ENCODE measurements at regions not wholly inside any gene's neighbourhood (a gene's known extent, or its start where the extent isn't known, plus 50 kb on each side); places are given as distances from the start of the nearest gene placed in this dataset.
"Not testable (repeated sequence)": the region's sequence is repeated elsewhere in the genome, so short reads cannot be mapped to it uniquely, and the experiment has no call there.

DNA sequence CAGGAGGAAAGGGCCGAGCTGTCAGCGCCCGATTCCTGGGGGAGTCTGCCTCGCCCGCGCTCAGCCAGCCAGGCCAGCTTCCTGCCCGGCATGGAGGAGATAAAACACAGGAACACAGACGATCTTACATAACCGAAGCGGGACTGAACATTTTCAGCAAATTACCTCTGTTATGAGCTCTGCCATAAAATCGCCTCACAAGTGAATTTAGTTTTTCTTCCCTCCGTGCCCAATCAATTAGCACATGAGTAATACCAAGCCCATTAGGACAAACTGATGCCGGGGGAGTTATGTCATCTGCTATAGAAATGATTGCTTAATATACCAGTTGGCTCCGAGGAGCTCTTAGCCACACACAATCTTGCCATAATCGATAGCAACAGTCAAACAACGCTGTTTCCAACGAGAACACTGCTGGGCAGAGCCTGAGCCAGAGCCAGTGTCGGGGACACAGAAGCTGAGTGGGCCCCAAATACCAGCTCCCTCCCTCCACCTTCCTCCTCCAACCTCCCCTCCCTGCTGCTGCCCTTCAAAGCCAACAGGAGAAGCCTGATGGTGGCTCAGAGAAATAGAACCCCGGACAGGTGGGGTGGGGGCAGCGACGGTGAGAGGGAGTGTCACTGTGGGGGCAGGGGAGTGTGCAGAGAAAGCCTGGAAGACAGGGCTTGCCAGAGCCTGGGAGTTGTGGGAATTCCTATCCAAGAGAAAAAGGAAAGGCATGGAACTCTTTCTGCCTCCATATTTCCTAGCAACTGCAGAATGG is 279.4 kb upstream of the TLE3 start:
- Histone ChIP-seq H3K4me3 (ENCODE audit: insufficient read depth, low read depth, low read length) (peak overlapping the region; percentile 42), H3K36me3 (replicated peaks; ENCODE audit: control insufficient read depth, insufficient read depth, low read length) (no peaks in the 10 kb centered on the region), H3K27me3 (ENCODE audit: control insufficient read depth, insufficient read depth, low read length) (peaks cover 2% of the 10 kb centered on the region; the same call in 1 of the 2 replicates)
- peak; percentile 68 for DNase-seq

DNA sequence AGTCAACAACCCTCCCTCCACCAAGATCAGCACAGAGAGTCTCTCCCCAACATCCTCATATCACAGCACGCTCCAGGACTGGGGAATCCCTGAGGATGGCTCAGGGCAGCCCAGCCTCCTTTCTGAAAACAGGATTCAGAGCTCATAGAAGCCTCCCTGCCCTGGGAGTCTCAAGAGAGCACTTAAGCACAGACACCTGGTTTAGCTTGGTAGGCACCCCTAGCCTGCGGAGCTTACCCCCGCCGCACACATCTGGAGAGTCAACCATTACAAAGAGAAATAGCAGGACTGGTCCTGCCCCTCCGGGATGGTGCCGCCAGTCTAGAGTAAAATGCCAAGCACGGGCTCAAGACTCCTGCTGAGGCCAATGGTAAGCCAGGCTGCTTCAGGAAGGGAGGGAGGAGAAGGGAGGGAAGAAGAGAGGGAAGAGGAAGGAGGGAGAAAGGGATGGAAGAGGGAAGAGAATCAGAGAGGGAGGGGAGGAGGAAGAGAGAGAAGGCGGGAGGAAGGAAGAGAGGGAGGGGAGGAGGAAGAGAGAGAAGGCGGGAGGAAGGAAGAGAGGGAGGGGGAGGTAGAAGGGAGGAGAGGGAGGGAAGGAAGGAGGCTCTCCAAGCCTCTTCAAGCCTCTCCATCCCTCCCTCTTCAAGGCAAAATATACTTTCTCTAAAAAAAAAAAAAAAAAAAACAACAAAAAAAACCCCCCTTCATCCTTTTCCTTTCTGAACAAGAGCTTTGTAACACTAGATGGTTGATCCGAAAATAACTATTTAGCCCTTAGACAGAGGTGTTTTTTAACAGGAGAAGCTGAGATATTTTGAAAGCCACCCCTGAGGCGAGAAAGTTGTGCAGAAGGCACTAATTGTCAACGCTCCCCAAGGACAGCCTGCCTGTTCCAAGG is 278.6 kb upstream of the TLE3 start:
- peak; percentile 68 for DNase-seq
- H3K36me3 ChIP-seq (replicated peaks; ENCODE audit: control insufficient read depth, insufficient read depth, low read length) = no peaks in the 10 kb centered on the region
- peaks cover 2% of the 10 kb centered on the region; the same call in 1 of the 2 replicates for H3K27me3 ChIP-seq (ENCODE audit: control insufficient read depth, insufficient read depth, low read length)
- H3K4me3 ChIP-seq (ENCODE audit: insufficient read depth, low read depth, low read length) = peak overlapping the region; percentile 42

DNA sequence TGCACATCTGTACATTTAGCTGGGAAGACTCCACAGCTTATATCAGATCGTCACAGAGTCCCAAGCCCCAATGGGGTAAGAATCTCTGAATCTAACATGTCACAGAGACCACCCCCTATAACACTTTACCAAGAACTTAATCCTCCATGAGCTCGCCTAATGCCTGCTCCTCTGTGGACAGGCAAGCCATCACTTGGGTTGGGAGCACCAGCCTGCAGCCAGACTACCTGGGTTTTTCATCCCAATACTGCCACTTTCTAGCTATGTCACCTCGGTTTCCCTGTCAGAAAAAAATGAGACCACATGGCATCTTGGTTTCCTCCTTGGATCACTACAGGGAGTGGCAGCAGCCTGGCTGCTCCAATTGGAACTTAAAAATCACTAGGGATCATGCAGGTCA is 277.9 kb upstream of the TLE3 start:
- Histone ChIP-seq H3K4me3 (ENCODE audit: insufficient read depth, low read depth, low read length) (no peak overlapping the region), H3K36me3 (replicated peaks; ENCODE audit: control insufficient read depth, insufficient read depth, low read length) (no peaks in the 10 kb centered on the region)

DNA sequence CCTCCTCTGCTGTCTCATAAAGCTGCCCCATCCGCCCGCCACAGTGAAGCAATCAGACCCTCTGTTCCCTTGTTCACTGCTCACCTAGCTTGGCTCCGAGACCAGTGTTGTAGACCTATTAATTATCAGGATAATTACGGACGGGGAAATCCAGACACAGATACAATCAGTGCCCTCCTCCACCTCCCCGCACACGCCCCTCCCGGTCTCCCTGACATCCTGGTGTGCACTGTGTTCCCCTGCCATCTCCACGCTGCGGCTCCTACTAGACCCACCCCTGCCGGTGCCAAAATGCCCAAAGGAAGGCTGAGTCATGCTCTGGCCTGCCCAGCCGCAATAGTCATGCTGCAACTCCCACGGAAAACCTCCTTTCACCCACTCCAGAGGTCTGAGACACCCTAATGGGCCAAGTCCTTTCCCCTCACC is 277.3 kb upstream of the TLE3 start:
- Histone ChIP-seq H3K36me3 (replicated peaks; ENCODE audit: control insufficient read depth, insufficient read depth, low read length) (no peaks in the 10 kb centered on the region), H3K27me3 (ENCODE audit: control insufficient read depth, insufficient read depth, low read length) (peaks cover 2% of the 10 kb centered on the region; the same call in 1 of the 2 replicates), H3K4me3 (ENCODE audit: insufficient read depth, low read depth, low read length) (no peak overlapping the region)
- no peak for DNase-seq

More for the DNA sequence above, 277.9 kb upstream of the TLE3 start:
- no peak for DNase-seq
- peaks cover 2% of the 10 kb centered on the region; the same call in 1 of the 2 replicates for H3K27me3 ChIP-seq (ENCODE audit: control insufficient read depth, insufficient read depth, low read length)

DNA sequence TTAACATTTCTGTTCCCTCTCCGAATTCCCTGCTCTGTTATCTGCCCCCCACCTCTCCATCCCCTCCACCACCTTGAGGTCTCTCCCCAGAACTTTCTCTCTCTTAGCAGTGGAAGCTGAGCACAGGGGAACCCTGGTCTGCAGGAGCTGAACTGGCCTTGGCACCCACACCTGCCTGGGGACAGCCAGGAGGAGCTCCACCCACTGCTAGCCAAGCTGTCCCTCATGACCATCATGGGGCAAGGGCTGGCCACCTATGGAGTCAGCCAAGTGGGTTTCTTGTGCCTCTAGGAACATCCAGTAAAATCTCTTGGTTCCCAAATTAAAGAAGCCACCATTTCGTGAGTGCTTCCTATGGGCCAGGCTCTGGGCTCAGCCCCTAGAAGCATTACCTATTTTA is 276.4 kb upstream of the TLE3 start:
- peaks cover 2% of the 10 kb centered on the region; the same call in 1 of the 2 replicates for H3K27me3 ChIP-seq (ENCODE audit: control insufficient read depth, insufficient read depth, low read length)
- no peaks in the 10 kb centered on the region for H3K36me3 ChIP-seq (replicated peaks; ENCODE audit: control insufficient read depth, insufficient read depth, low read length)
- H3K4me3 ChIP-seq (ENCODE audit: insufficient read depth, low read depth, low read length) = no peak overlapping the region
- no peak for DNase-seq

DNA sequence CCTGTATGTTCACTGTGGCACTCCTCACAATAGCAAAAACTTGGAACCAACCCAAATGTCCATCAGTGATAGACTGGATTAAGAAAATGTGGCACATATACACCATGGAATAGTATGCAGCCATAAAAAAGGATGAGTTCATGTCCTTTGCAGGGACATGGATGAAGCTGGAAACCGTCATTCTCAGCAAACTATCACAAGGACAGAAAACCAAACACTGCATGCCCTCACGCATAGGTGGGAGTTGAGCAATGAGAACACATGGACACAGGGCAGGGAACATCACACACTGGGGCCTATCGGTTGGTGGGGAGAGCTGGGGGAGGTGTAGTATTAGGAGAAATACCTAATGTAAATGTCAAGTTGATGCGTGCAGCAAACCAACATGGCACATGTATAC is 275.7 kb upstream of the TLE3 start:
- not testable (repeated sequence) for H3K4me3 ChIP-seq (ENCODE audit: insufficient read depth, low read depth, low read length); DNase-seq; H3K27me3 ChIP-seq (ENCODE audit: control insufficient read depth, insufficient read depth, low read length); H3K36me3 ChIP-seq (replicated peaks; ENCODE audit: control insufficient read depth, insufficient read depth, low read length)

DNA sequence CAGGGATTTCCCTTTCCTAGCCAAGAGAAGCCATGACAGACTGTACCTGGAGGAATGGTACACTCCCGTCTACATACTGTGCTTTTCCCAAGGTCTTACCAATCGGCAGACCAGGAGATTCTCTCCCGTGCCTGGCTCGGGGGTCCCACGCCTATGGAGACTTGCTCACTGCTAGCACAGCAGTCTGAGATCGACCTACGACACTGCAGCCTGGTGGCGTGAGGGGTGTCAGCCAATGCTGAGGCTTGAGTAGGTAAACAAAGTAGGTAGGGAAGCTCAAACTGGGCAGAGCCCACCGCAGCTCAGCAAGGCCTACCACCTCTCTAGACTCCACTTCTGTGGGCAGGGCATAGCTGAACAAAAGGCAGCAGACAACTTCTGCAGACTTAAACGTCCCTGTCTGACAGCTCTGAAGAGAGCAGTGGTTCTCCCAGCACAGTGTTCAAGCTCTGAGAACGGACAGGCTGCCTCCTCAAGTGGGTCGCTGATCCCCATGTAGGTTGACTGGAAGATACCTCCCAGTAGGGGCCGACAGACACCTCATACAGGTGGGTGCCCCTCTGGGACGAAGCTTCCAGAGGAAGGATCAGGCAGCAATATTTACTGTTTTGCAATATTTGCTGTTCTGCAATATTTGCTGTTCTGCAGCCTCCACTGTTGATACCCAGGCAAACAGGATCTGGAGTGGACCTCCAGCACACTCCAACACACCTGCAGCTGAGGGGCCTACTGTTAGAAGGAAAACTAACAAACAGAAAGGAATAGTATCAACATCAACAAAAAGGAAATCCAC is 270.4 kb upstream of the TLE3 start:
- DNase-seq = peak; percentile 10
- not testable (repeated sequence) for H3K36me3 ChIP-seq (replicated peaks; ENCODE audit: control insufficient read depth, insufficient read depth, low read length)

DNA sequence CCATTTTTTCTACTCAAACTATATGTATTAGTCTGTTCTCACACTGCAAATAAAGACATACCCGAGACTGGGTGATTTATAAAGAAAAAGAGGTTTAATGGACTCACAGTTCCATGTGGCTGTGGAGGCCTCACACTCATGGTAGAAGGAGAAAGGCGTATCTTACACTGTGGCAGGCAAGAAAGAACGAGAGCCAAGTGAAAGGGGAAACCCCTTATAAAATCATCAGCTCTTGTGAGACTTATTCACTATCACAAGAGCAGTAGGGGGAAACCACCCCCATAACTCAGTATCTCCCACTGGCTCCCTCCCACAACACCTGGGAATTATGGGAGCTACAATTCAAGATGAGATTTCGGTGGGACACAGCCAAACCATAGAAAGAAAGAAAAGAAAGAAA is 266.3 kb upstream of the TLE3 start:
- DNase-seq; H3K4me3 ChIP-seq (ENCODE audit: insufficient read depth, low read depth, low read length); H3K27me3 ChIP-seq (ENCODE audit: control insufficient read depth, insufficient read depth, low read length); H3K36me3 ChIP-seq (replicated peaks; ENCODE audit: control insufficient read depth, insufficient read depth, low read length): not testable (repeated sequence)

More for the DNA sequence above, 270.4 kb upstream of the TLE3 start:
- H3K4me3 ChIP-seq (ENCODE audit: insufficient read depth, low read depth, low read length); H3K27me3 ChIP-seq (ENCODE audit: control insufficient read depth, insufficient read depth, low read length): not testable (repeated sequence)

DNA sequence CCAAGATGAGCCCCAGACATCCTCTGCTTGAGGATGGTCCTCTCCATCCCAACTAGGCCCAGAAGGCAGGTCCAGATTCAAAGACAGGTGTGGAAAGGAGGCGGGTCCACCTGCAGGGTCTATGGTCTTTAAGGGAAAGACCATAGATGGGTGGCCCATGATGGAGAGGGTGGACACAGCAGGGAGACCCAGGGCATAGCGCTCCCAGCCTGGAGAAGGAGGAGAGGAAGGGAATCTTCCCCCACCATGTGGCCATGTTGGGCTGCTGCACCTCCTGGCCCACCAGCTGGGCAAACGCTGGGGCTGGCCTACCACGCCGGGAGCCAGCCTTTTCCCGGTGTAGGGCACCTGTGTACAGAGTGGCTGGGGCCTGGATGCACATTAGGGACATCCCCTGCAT is 265.2 kb upstream of the TLE3 start:
- Histone ChIP-seq H3K27me3 (ENCODE audit: control insufficient read depth, insufficient read depth, low read length) (no peaks in the 10 kb centered on the region), H3K36me3 (replicated peaks; ENCODE audit: control insufficient read depth, insufficient read depth, low read length) (no peaks in the 10 kb centered on the region), H3K4me3 (ENCODE audit: insufficient read depth, low read depth, low read length) (no peak overlapping the region)
- DNase-seq = peak; percentile 86

DNA sequence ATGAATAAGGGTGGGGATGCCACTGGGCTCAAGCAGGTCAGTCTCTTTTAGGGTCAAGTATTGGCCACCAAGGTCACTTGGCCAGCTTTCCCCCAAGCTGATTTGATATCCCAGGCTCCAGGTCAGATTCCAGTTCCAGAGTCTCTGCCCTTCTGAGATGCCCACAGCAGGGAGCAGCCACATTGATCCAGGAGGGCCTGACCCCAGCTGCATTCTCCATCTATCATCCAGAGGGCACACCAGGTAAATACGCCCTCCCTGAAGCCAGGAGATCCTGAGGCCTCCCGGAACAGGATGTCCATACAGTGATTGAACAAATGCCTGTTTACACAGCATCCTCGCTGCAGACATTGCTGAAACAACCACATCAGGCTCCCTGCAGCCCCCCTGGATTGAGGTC is 264.6 kb upstream of the TLE3 start:
- H3K4me3 ChIP-seq (ENCODE audit: insufficient read depth, low read depth, low read length) = no peak overlapping the region
- no peaks in the 10 kb centered on the region for H3K27me3 ChIP-seq (ENCODE audit: control insufficient read depth, insufficient read depth, low read length)
- H3K36me3 ChIP-seq (replicated peaks; ENCODE audit: control insufficient read depth, insufficient read depth, low read length) = no peaks in the 10 kb centered on the region
- DNase-seq = peak; percentile 62

DNA sequence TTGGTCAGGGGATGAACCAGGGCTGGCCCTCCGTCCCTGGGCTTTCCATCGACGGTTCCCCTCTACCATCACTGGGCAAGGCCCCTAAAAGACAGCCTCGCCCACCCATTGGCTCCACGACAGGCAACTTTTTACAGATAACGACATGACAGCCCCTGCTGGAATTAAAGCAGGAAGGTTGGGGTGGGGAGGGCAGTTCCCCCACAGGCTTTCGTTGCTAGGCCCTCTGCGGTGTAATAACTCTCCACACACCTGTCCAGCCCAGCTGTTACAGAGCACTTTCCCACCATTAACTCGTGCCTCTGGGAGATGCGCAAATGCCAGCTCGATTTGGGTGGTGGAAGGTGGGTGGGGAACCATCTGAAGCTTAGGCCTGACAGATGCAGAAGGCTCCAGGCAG is 264.2 kb upstream of the TLE3 start:
- Histone ChIP-seq H3K36me3 (replicated peaks; ENCODE audit: control insufficient read depth, insufficient read depth, low read length) (no peaks in the 10 kb centered on the region), H3K4me3 (ENCODE audit: insufficient read depth, low read depth, low read length) (no peak overlapping the region), H3K27me3 (ENCODE audit: control insufficient read depth, insufficient read depth, low read length) (no peaks in the 10 kb centered on the region)
- no peak for DNase-seq

DNA sequence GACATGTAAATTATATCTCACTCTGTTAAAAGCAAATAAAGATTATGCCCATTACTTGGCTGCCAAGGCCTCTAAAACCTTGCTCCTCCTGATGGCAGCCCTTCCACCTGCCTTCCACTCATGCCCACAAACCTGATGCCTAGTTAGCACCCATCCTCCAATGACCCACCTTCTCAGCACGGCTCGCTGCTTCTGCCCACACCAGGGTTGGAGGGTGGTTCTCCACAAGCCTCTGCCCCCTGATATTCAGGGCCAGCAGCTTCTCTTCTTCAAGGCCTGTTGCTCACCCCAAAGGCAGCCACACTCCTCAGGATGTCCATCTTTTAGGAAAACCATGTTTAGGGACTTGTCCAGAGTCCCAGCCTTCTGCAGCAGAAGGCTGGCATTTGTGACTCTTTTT is 263.4 kb upstream of the TLE3 start:
- DNase-seq = no peak
- Histone ChIP-seq H3K27me3 (ENCODE audit: control insufficient read depth, insufficient read depth, low read length) (no peaks in the 10 kb centered on the region), H3K4me3 (ENCODE audit: insufficient read depth, low read depth, low read length) (no peak overlapping the region), H3K36me3 (replicated peaks; ENCODE audit: control insufficient read depth, insufficient read depth, low read length) (no peaks in the 10 kb centered on the region)

DNA sequence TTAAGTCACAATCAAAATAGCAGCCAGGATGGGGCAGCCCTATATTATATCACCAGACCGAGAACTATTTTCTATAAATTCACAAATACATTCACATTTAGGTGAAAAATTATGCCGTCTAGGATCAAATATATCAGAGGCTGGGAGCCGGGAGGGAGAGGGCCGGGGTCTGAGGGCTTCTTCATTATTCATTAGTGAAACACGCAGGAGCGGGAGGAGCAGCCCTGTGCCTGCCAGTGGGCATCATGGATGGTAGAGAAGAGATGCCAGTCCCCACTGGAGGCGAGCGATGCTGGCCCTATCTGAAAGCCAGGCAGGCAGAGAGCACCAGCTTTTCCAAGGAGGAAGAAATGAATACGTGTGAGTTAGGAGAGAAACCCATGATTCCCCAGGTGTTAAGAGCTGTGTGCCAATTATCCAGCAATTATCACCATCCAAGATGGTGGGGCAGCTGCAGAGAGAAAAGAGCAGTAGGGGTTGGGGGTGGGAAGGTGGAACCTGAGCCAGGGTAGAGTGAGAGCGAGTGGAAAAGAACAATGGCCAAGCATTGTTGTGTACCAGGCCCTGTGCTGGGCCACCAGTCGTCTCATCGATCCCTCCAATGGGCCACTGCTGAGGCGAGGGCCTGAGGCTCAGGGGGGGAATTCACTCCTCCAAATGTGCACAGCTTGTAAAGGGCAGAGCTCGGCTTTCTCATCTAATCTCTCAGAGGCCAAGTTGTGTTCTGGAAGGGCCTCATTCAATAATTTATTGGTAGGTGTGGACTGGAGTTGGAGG is 261.3 kb upstream of the TLE3 start:
- Histone ChIP-seq H3K27me3 (ENCODE audit: control insufficient read depth, insufficient read depth, low read length) (no peaks in the 10 kb centered on the region), H3K4me3 (ENCODE audit: insufficient read depth, low read depth, low read length) (no peak overlapping the region), H3K36me3 (replicated peaks; ENCODE audit: control insufficient read depth, insufficient read depth, low read length) (no peaks in the 10 kb centered on the region)
- no peak for DNase-seq

Data from H7 (cell line).